Progenitor cell of endocrine pancreas (in vitro differentiated cells): ENCODE measurements at regions not wholly inside any gene's neighbourhood (a gene's known extent, or its start where the extent isn't known, plus 50 kb on each side); places are given as distances from the start of the nearest gene placed in this dataset.

ENCODE experiments used
- DNase-seq: peaks from one replicate; pipeline ENCODE4 v3.0.0; 2021; ENCODE audit warnings: low spot score; ENCODE audit not compliant: unreplicated experiment
- H3K27ac Mint-ChIP-seq: 2 replicates; pipeline ENCODE4 v1.8.0; 2021; ENCODE audit warnings: mild to moderate bottlenecking, moderate library complexity, mixed read lengths
- H3K27me3 Mint-ChIP-seq: 2 replicates; pipeline ENCODE4 v1.8.0; 2021; ENCODE audit warnings: mixed read lengths
- H3K36me3 Mint-ChIP-seq: 2 replicates; pipeline ENCODE4 v1.8.0; 2022; ENCODE audit warnings: mixed read lengths; ENCODE audit not compliant: insufficient read depth
- H3K4me1 Mint-ChIP-seq: 2 replicates; pipeline ENCODE4 v1.8.0; 2021; ENCODE audit warnings: low read depth, mixed read lengths
- H3K4me3 Mint-ChIP-seq: 2 replicates; pipeline ENCODE4 v1.8.0; 2021; ENCODE audit warnings: low read depth, mild to moderate bottlenecking, moderate library complexity, mixed read lengths
- H3K9me3 Mint-ChIP-seq: 2 replicates; pipeline ENCODE4 v1.8.0; 2021; ENCODE audit warnings: low read depth, mixed read lengths
- CTCF ChIP-seq: fragments of 200-600 bp; sonication (generic); IDR thresholded peaks from one replicate; pipeline ENCODE4 v1.5.0; 2021; ENCODE audit warnings: antibody characterized with exemption, mild to moderate bottlenecking; ENCODE audit not compliant: unreplicated experiment

- H3K4me3 Mint-ChIP-seq: no peak overlapping the region
- DNase-seq: no peak
- peaks cover 13% of the 10 kb centered on the region for H3K4me1 Mint-ChIP-seq
- H3K27ac Mint-ChIP-seq: no peak overlapping the region
- peaks cover 8% of the 10 kb centered on the region for H3K27me3 Mint-ChIP-seq
- H3K36me3 Mint-ChIP-seq: no peaks in the 10 kb centered on the region
- TF ChIP-seq CTCF: no peak
- no peaks in the 10 kb centered on the region for H3K9me3 Mint-ChIP-seq
These were observed 513.1 kb downstream of the SLITRK6 start for GRCh38 chr13:85286081-85286480.

- H3K9me3 Mint-ChIP-seq: no peaks in the 10 kb centered on the region
- H3K27me3 Mint-ChIP-seq: peaks cover 7% of the 10 kb centered on the region
These were observed 514.9 kb downstream of the SLITRK6 start for GRCh38 chr13:85284349-85284748.

GRCh38 chr13:85283408-85283807, 515.8 kb downstream of the SLITRK6 start:
- no peak for TF ChIP-seq CTCF
- H3K4me1 Mint-ChIP-seq: peaks cover 21% of the 10 kb centered on the region
- H3K4me3 Mint-ChIP-seq: no peak overlapping the region
- no peaks in the 10 kb centered on the region for H3K36me3 Mint-ChIP-seq
- H3K27ac Mint-ChIP-seq: no peak overlapping the region
- no peaks in the 10 kb centered on the region for H3K9me3 Mint-ChIP-seq
- peaks cover 3% of the 10 kb centered on the region for H3K27me3 Mint-ChIP-seq
- no peak for DNase-seq

More at GRCh38 chr13:85284349-85284748, 514.9 kb downstream of the SLITRK6 start:
- no peaks in the 10 kb centered on the region for H3K36me3 Mint-ChIP-seq
- DNase-seq: no peak
- no peak for TF ChIP-seq CTCF
- no peak overlapping the region for H3K4me3 Mint-ChIP-seq
- H3K27ac Mint-ChIP-seq: no peak overlapping the region
- peaks cover 14% of the 10 kb centered on the region for H3K4me1 Mint-ChIP-seq

- Mint-ChIP-seq H3K27ac (peak overlapping the region; percentile 50), H3K9me3 (no peaks in the 10 kb centered on the region), H3K4me3 (no peak overlapping the region), H3K27me3 (peaks cover 1% of the 10 kb centered on the region), H3K4me1 (peaks cover 21% of the 10 kb centered on the region), H3K36me3 (no peaks in the 10 kb centered on the region)
- DNase-seq: no peak
- no peak for TF ChIP-seq CTCF
These were observed 516.3 kb downstream of the SLITRK6 start for GRCh38 chr13:85282876-85283275.

- H3K9me3 Mint-ChIP-seq: peaks cover 4% of the 10 kb centered on the region
- peaks cover 26% of the 10 kb centered on the region for H3K4me1 Mint-ChIP-seq
- no peak for DNase-seq
- no peaks in the 10 kb centered on the region for H3K27me3 Mint-ChIP-seq
- H3K36me3 Mint-ChIP-seq: no peaks in the 10 kb centered on the region
- H3K4me3 Mint-ChIP-seq: no peak overlapping the region
- peak overlapping the region; percentile 67 for H3K27ac Mint-ChIP-seq
- no peak for TF ChIP-seq CTCF
These were observed 520.4 kb downstream of the SLITRK6 start for GRCh38 chr13:85278851-85279250.
